ENCODE measurements at regions not wholly inside any gene's neighbourhood (a gene's known extent, or its start where the extent isn't known, plus 50 kb on each side); places are given as distances from the start of the nearest gene placed in this dataset.

- no peak for DNase-seq (ENCODE audit: low spot score)
These were observed 67.2 kb upstream of the SHISA3 start for GRCh38 chr4:42330002-42330592.

GRCh38 chr4:42331040-42331439, 66.2 kb upstream of the SHISA3 start:
- no peak for DNase-seq (ENCODE audit: low spot score)

DNA sequence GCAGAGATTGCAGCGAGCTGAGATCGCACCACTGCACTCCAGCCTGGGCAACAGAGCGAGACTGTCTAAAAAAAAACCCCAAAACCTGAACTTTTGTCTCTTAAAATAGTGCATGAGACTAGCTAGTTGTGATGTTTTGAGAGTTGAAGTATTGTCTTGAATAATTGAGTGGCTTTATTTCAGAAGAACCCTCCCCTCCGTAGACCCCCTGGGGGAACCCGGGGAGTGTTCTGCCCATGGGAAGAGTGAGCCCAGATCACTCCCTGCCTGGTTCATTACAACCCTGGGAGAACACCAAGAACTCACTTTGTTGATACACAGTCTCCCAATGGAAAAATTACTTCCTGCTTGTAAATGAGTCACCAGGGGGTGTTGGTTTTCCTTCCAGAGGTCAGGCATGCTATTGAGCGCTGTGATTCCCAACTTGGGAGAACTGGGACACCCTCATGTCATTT, 65.3 kb upstream of the SHISA3 start:
- no peak for DNase-seq (ENCODE audit: low spot score)

DNA sequence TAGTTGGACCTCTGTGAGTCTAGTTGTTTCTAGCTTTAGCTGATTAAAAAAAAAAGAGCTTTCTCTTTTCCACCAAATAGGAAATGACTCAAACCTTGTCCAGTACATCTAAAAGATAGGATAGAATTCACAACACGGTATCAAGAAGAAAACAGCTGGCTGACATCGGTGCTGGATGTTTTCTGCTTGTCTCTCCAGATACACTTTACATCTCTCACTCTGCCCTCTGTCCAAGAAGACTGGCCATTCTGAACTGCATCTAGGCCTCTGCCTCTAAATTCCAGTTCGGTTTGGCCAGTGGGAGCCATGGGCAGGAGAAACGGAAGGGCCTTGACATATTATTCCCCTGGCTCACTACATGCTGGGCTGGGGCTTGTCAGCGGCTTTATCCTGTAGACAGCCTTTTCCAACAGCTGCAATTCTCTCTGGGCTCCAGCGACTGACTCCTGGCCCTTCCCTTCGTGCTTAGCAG, 57.3 kb upstream of the SHISA3 start:
- DNase-seq (ENCODE audit: low spot score) = no peak

GRCh38 chr4:42341518-42342026, 55.7 kb upstream of the SHISA3 start:
- DNase-seq (ENCODE audit: low spot score) = no peak

GRCh38 chr4:42342459-42342858, 54.8 kb upstream of the SHISA3 start:
- DNase-seq (ENCODE audit: low spot score) = no peak

- DNase-seq (ENCODE audit: low spot score) = no peak
These were observed 53.0 kb upstream of the SHISA3 start for GRCh38 chr4:42344309-42344708.

DNA sequence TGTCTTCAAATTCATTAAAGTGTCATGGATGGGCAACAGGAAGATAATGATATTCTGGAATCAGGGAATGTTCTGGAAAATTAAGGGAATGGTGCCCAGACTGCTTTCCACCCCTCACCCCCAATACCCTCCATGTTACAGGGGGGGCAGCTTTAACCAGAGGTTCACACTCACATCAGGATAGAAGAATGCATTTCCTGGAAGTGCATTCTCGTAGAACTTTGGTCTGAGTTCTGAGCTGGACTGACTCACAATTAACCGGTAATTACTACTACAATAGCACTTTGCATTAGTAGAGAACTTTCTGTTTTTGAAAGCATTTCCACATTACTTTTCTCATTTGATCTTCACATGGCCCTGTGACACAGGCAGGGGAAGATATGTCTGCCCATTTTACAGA, 52.5 kb upstream of the SHISA3 start:
- DNase-seq (ENCODE audit: low spot score) = no peak

- no peak for DNase-seq (ENCODE audit: low spot score)
These were observed 51.2 kb upstream of the SHISA3 start for GRCh38 chr4:42345962-42346544.

DNA sequence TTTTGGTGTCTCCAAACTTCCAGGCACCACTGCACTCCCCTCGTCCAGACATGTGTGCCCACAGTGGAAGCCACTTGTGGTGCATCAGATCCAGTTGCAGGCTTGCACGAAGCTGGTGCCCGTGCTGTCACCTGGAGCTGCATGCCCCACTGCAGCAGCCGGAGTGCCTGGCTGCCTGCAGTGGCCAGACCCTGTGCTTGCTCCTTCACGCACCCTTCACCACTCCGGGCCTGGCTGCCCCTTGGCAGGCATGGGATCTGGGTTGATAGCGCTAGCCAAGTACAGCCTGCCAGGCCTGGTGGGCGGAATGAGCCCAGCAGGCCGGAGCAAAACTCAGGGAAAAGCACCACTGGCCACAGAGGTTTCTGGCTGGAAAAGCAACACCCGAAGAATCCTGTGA, 50.2 kb upstream of the SHISA3 start:
- no peak for DNase-seq (ENCODE audit: low spot score)
